Type B pancreatic cell (in vitro differentiated cells): ENCODE measurements at regions not wholly inside any gene's neighbourhood (a gene's known extent, or its start where the extent isn't known, plus 50 kb on each side); places are given as distances from the start of the nearest gene placed in this dataset.

Source experiments
- DNase-seq: peaks from one replicate; pipeline ENCODE4 v3.0.0; 2021; ENCODE audit warnings: mixed read lengths; ENCODE audit not compliant: unreplicated experiment; ENCODE audit errors: extremely low spot score
- H3K27ac Mint-ChIP-seq: 2 replicates; pipeline ENCODE4 v1.8.0; 2021; ENCODE audit warnings: mild to moderate bottlenecking, mixed read lengths
- H3K27me3 Mint-ChIP-seq: 2 replicates; pipeline ENCODE4 v1.8.0; 2021; ENCODE audit warnings: mixed read lengths
- H3K36me3 Mint-ChIP-seq: 2 replicates; pipeline ENCODE4 v1.8.0; 2021; ENCODE audit warnings: mixed read lengths
- H3K4me1 Mint-ChIP-seq: one replicate; pipeline ENCODE4 v1.8.0; 2021; ENCODE audit warnings: mixed read lengths; ENCODE audit not compliant: unreplicated experiment
- H3K4me3 Mint-ChIP-seq: 2 replicates; pipeline ENCODE4 v1.8.0; 2021; ENCODE audit warnings: mild to moderate bottlenecking, mixed read lengths
- H3K9me3 Mint-ChIP-seq: 2 replicates; pipeline ENCODE4 v1.8.0; 2021; ENCODE audit warnings: mixed read lengths
- CTCF ChIP-seq: fragments of 200-600 bp; sonication (generic); conservative IDR thresholded peaks from 2 replicates; pipeline ENCODE4 v1.5.0; 2021; ENCODE audit warnings: antibody characterized with exemption, mild to moderate bottlenecking

- Mint-ChIP-seq H3K36me3 (no peaks in the 10 kb centered on the region), H3K27ac (no peak overlapping the region), H3K9me3 (peaks cover 5% of the 10 kb centered on the region), H3K4me1 (no peaks in the 10 kb centered on the region), H3K27me3 (peaks cover 2% of the 10 kb centered on the region), H3K4me3 (no peak overlapping the region)
- no peak for TF ChIP-seq CTCF
- DNase-seq: no peak
Observed at GRCh38 chr9:107954312-107954711, 464.7 kb upstream of the KLF4 start.

- H3K36me3 Mint-ChIP-seq: no peaks in the 10 kb centered on the region
- no peaks in the 10 kb centered on the region for H3K27me3 Mint-ChIP-seq
- no peak overlapping the region for H3K4me3 Mint-ChIP-seq
- no peaks in the 10 kb centered on the region for H3K4me1 Mint-ChIP-seq
- H3K9me3 Mint-ChIP-seq: peaks cover 5% of the 10 kb centered on the region
- no peak overlapping the region for H3K27ac Mint-ChIP-seq
- no peak for TF ChIP-seq CTCF
- no peak for DNase-seq
Observed at GRCh38 chr9:107953556-107954125, 464.1 kb upstream of the KLF4 start.

- Mint-ChIP-seq H3K9me3 (peaks cover 5% of the 10 kb centered on the region), H3K27ac (no peak overlapping the region), H3K4me3 (no peak overlapping the region), H3K4me1 (no peaks in the 10 kb centered on the region), H3K36me3 (no peaks in the 10 kb centered on the region), H3K27me3 (no peaks in the 10 kb centered on the region)
- no peak for DNase-seq
- TF ChIP-seq CTCF: no peak
Observed at GRCh38 chr9:107952773-107953172, 463.2 kb upstream of the KLF4 start.

GRCh38 chr9:107951511-107951910 lies 461.9 kb upstream of the KLF4 start:
- Mint-ChIP-seq H3K9me3 (peaks cover 5% of the 10 kb centered on the region), H3K4me1 (no peaks in the 10 kb centered on the region), H3K36me3 (no peaks in the 10 kb centered on the region), H3K27ac (no peak overlapping the region), H3K4me3 (no peak overlapping the region), H3K27me3 (no peaks in the 10 kb centered on the region)
- TF ChIP-seq CTCF: no peak
- no peak for DNase-seq

GRCh38 chr9:107949061-107949460 lies 459.5 kb upstream of the KLF4 start:
- TF ChIP-seq CTCF: no peak
- H3K36me3 Mint-ChIP-seq: no peaks in the 10 kb centered on the region
- no peaks in the 10 kb centered on the region for H3K27me3 Mint-ChIP-seq

GRCh38 chr9:107948601-107949000 lies 459.0 kb upstream of the KLF4 start:
- no peak for TF ChIP-seq CTCF
- Mint-ChIP-seq H3K9me3 (peaks cover 9% of the 10 kb centered on the region), H3K4me1 (no peaks in the 10 kb centered on the region), H3K36me3 (no peaks in the 10 kb centered on the region), H3K27me3 (no peaks in the 10 kb centered on the region), H3K27ac (no peak overlapping the region), H3K4me3 (no peak overlapping the region)
- no peak for DNase-seq

More at GRCh38 chr9:107949061-107949460, 459.5 kb upstream of the KLF4 start:
- DNase-seq: no peak
- no peak overlapping the region for H3K27ac Mint-ChIP-seq
- H3K4me1 Mint-ChIP-seq: no peaks in the 10 kb centered on the region
- H3K4me3 Mint-ChIP-seq: no peak overlapping the region
- peaks cover 5% of the 10 kb centered on the region for H3K9me3 Mint-ChIP-seq
